Stimulated activated CD4-positive, alpha-beta T cell treated with anti-CD3 and anti-CD28 coated beads, Interleukin-1b, Interleukin-23, amount 100 ng/mL, for 48 hours (primary cell): ENCODE measurements at regions not wholly inside any gene's neighbourhood (a gene's known extent, or its start where the extent isn't known, plus 50 kb on each side); places are given as distances from the start of the nearest gene placed in this dataset.
"Not testable (repeated sequence)": the region's sequence is repeated elsewhere in the genome, so short reads cannot be mapped to it uniquely, and the experiment has no call there.

Experiments used
- DNase-seq: peaks from one replicate; pipeline ENCODE4 v3.0.0-alpha.2; 2020

- not testable (repeated sequence) for DNase-seq
Observed at GRCh38 chr1:242900558-242900957, 354.5 kb downstream of the CEP170 start.

GRCh38 chr1:242890192-242890741 lies 364.8 kb downstream of the CEP170 start:
- no peak for DNase-seq

GRCh38 chr1:242886137-242886536 lies 361.6 kb upstream of the PLD5 start:
- no peak for DNase-seq

- not testable (repeated sequence) for DNase-seq
Observed at GRCh38 chr1:242880022-242880421, 355.5 kb upstream of the PLD5 start.

- no peak for DNase-seq
Observed at GRCh38 chr1:242877743-242878142, 353.2 kb upstream of the PLD5 start.

GRCh38 chr1:242877229-242877628 lies 352.7 kb upstream of the PLD5 start:
- DNase-seq: no peak

GRCh38 chr1:242876030-242876429 lies 351.5 kb upstream of the PLD5 start:
- no peak for DNase-seq

GRCh38 chr1:242873661-242874060 lies 349.2 kb upstream of the PLD5 start:
- DNase-seq: no peak

- DNase-seq: no peak
Observed at GRCh38 chr1:242872521-242872920, 348.0 kb upstream of the PLD5 start.

- no peak for DNase-seq
Observed at GRCh38 chr1:242871471-242872030, 347.1 kb upstream of the PLD5 start.

GRCh38 chr1:242870966-242871365 lies 346.5 kb upstream of the PLD5 start:
- DNase-seq: no peak

GRCh38 chr1:242856289-242856688 lies 331.8 kb upstream of the PLD5 start:
- DNase-seq: no peak

GRCh38 chr1:242854466-242854865 lies 330.0 kb upstream of the PLD5 start:
- DNase-seq: no peak

- DNase-seq: no peak
Observed at GRCh38 chr1:242847390-242847993, 323.0 kb upstream of the PLD5 start.

GRCh38 chr1:242842094-242842493 lies 317.6 kb upstream of the PLD5 start:
- DNase-seq: no peak

- DNase-seq: no peak
Observed at GRCh38 chr1:242839101-242839500, 314.6 kb upstream of the PLD5 start.

GRCh38 chr1:242836423-242836822 lies 311.9 kb upstream of the PLD5 start:
- DNase-seq: no peak

- no peak for DNase-seq
Observed at GRCh38 chr1:242828828-242829227, 304.3 kb upstream of the PLD5 start.

GRCh38 chr1:242828199-242828598 lies 303.7 kb upstream of the PLD5 start:
- no peak for DNase-seq

GRCh38 chr1:242827538-242827937 lies 303.0 kb upstream of the PLD5 start:
- no peak for DNase-seq

GRCh38 chr1:242826701-242827336 lies 302.3 kb upstream of the PLD5 start:
- no peak for DNase-seq

GRCh38 chr1:242824435-242824834 lies 299.9 kb upstream of the PLD5 start:
- no peak for DNase-seq

- DNase-seq: no peak
Observed at GRCh38 chr1:242813490-242814091, 289.1 kb upstream of the PLD5 start.
